ENCODE measurements at regions not wholly inside any gene's neighbourhood (a gene's known extent, or its start where the extent isn't known, plus 50 kb on each side); places are given as distances from the start of the nearest gene placed in this dataset.

- TF ChIP-seq EZH2phosphoT487 (IDR thresholded peaks at IDR 0.05; ENCODE audit: insufficient read depth, low read depth) (no peak), EZH2 (IDR thresholded peaks at IDR 0.05; ENCODE audit: insufficient read depth, poor library complexity, severe bottlenecking) (no peak)
Measured at GRCh38 chr1:79896140-79896539, 889.6 kb upstream of the ADGRL4 start.

All from GM23248 (cell line).